SK-N-SH (cell line): ENCODE measurements at regions not wholly inside any gene's neighbourhood (a gene's known extent, or its start where the extent isn't known, plus 50 kb on each side); places are given as distances from the start of the nearest gene placed in this dataset.

Experiments
- CTCF ChIA-PET: fragments of 300-600, 350-600 bp; formaldehyde crosslinking; extraction: SDS; loops from one replicate; lab custom pipeline; 2021; lab: Yijun Ruan, JAX
- POLR2A ChIA-PET: fragments of 350-600 bp; sonication (Branson Sonifier 250); formaldehyde crosslinking; extraction: SDS; loops from one replicate; lab custom pipeline; 2020; ENCODE audit warnings: antibody characterized with exemption, inconsistent platforms; lab: Yijun Ruan, JAX
- DNase-seq: peaks from one replicate; pipeline ENCODE4 v3.0.0; 2012
- H2AFZ ChIP-seq: fragments of 200-600 bp; sonication (generic); 2 replicates; pipeline ENCODE4 v1.8.1; 2016; ENCODE audit warnings: antibody characterized with exemption, mild to moderate bottlenecking, low read depth
- H3F3A ChIP-seq: fragments of 200-600 bp; sonication (generic); replicated peaks from 2 replicates; pipeline ENCODE3; 2016; ENCODE audit warnings: antibody characterized with exemption, mild to moderate bottlenecking; ENCODE audit not compliant: insufficient read depth
- H3K27ac ChIP-seq, 2 experiments: fragments of 200-500 bp in 1 of 2; fragments of 200-600 bp in 1 of 2; sonication (Bioruptor generic) in 1 of 2; sonication (generic), shearing (Covaris generic) in 1 of 2; 2 replicates each; pipeline versions ENCODE4 v1.5.1 to v1.6.1; 2014 to 2016; ENCODE audit warnings: low read depth in 2 of 2, inconsistent platforms in 1 of 2, low read length in 1 of 2, mild to moderate bottlenecking in 1 of 2, mixed read lengths in 1 of 2
- H3K27me3 ChIP-seq: fragments of 200-600 bp; sonication (generic), shearing (Covaris generic); 2 replicates; pipeline ENCODE4 v1.6.1; 2016; ENCODE audit warnings: mixed run types; ENCODE audit not compliant: insufficient read depth
- H3K36me3 ChIP-seq, 2 experiments: fragments of 200-500 bp in 1 of 2; fragments of 200-600 bp in 1 of 2; sonication (Bioruptor generic) in 1 of 2; sonication (generic) in 1 of 2; replicated peaks in 1 of 2; 2 replicates each; pipeline versions ENCODE3 to v1.5.1; 2014 to 2016; ENCODE audit warnings: low read length in 1 of 2, mild to moderate bottlenecking in 1 of 2; ENCODE audit not compliant: insufficient read depth in 2 of 2, control insufficient read depth in 1 of 2
- H3K4me1 ChIP-seq, 2 experiments: fragments of 200-500 bp in 1 of 2; fragments of 200-600 bp in 1 of 2; sonication (Bioruptor generic) in 1 of 2; sonication (generic), shearing (Covaris generic) in 1 of 2; 2 replicates each; pipeline versions ENCODE4 v1.5.1 to v1.6.1; 2014 to 2016; ENCODE audit warnings: low read depth in 1 of 2, low read length in 1 of 2, mixed run types in 1 of 2; ENCODE audit not compliant: insufficient read depth in 2 of 2, control insufficient read depth in 1 of 2
- H3K4me2 ChIP-seq: fragments of 200-600 bp; sonication (generic), shearing (Covaris generic); 2 replicates; pipeline ENCODE4 v1.6.1; 2017; ENCODE audit warnings: mixed run types
- H3K4me3 ChIP-seq, 2 experiments: fragments of 200-500 bp in 1 of 2; fragments of 200-600 bp in 1 of 2; sonication (Bioruptor generic) in 1 of 2; sonication (generic), shearing (Covaris generic) in 1 of 2; 2 replicates each; pipeline versions ENCODE4 v1.5.1 to v1.8.1; 2014 to 2016; ENCODE audit warnings: low read depth in 2 of 2, inconsistent platforms in 1 of 2, low read length in 1 of 2, mild to moderate bottlenecking in 1 of 2, mixed read lengths in 1 of 2, moderate library complexity in 1 of 2
- H3K79me2 ChIP-seq: fragments of 200-600 bp; sonication (generic); 2 replicates; pipeline ENCODE4 v1.8.1; 2017; ENCODE audit warnings: mild to moderate bottlenecking; ENCODE audit not compliant: insufficient read depth
- H3K9ac ChIP-seq: fragments of 200-600 bp; sonication (generic); 2 replicates; pipeline ENCODE4 v1.6.1; 2017; ENCODE audit warnings: mixed run types
- H3K9me2 ChIP-seq: fragments of 200-600 bp; sonication (generic); 2 replicates; pipeline ENCODE4 v1.6.1; 2017; ENCODE audit warnings: mixed run types
- H3K9me3 ChIP-seq: fragments of 200-600 bp; sonication (generic); 2 replicates; pipeline ENCODE4 v1.6.1; 2017; ENCODE audit warnings: mixed run types, mild to moderate bottlenecking, moderate library complexity
- H4K20me1 ChIP-seq: fragments of 200-600 bp; sonication (generic); 2 replicates; pipeline ENCODE4 v1.6.1; 2017; ENCODE audit warnings: mild to moderate bottlenecking, mixed run types; ENCODE audit not compliant: insufficient read depth
- CTCF ChIP-seq: fragments of 200-600 bp; sonication (generic); IDR thresholded peaks from 2 replicates; pipeline ENCODE4 v1.6.1; 2017; ENCODE audit warnings: antibody characterized with exemption, mild to moderate bottlenecking, moderate library complexity
- EP300 ChIP-seq, 2 experiments: IDR thresholded peaks; 2 replicates each; pipeline versions ENCODE4 v1.4.0 to v1.6.1; 2012; ENCODE audit warnings: borderline replicate concordance in 1 of 2, low read depth in 1 of 2, low read length in 1 of 2
- FOSL2 ChIP-seq: IDR thresholded peaks from 2 replicates; pipeline ENCODE4 v1.4.0; 2012; ENCODE audit warnings: low read depth, mild to moderate bottlenecking, moderate library complexity, borderline replicate concordance
- FOXJ3 ChIP-seq: sonication (generic); formaldehyde crosslinking; IDR thresholded peaks from 2 replicates; pipeline ENCODE4 v1.5.1; 2020; ENCODE audit warnings: mild to moderate bottlenecking, missing genetic modification reagents
- FOXM1 ChIP-seq: IDR thresholded peaks from 2 replicates; pipeline ENCODE4 v1.4.0; 2012; ENCODE audit warnings: low read depth, mild to moderate bottlenecking
- GABPA ChIP-seq: IDR thresholded peaks from 2 replicates; pipeline ENCODE4 v1.4.0; 2012; ENCODE audit warnings: low read depth, mild to moderate bottlenecking
- JUND ChIP-seq: IDR thresholded peaks from 2 replicates; pipeline ENCODE4 v1.4.0; 2012
- MAX ChIP-seq: IDR thresholded peaks from 2 replicates; pipeline ENCODE4 v1.4.0; 2012; ENCODE audit warnings: low read depth
- MXI1 ChIP-seq: IDR thresholded peaks from 2 replicates; pipeline ENCODE4 v1.6.1; 2012; ENCODE audit warnings: mild to moderate bottlenecking, low read depth, low read length, improper control_type of control experiment
- PBX3 ChIP-seq: IDR thresholded peaks from 2 replicates; pipeline ENCODE4; 2012
- POLR2AphosphoS5 ChIP-seq: IDR thresholded peaks from 2 replicates; pipeline ENCODE4 v1.6.1; 2012; ENCODE audit warnings: low read depth, low read length
- RAD21 ChIP-seq: IDR thresholded peaks from 2 replicates; pipeline ENCODE4 v1.6.1; 2012; ENCODE audit warnings: mild to moderate bottlenecking, low read length
- RCOR1 ChIP-seq: fragments of 150-350 bp; IDR thresholded peaks from 2 replicates; pipeline ENCODE4 v1.6.1; 2017; ENCODE audit warnings: antibody characterized with exemption, low read length
- RFX5 ChIP-seq: IDR thresholded peaks from 2 replicates; pipeline ENCODE4 v1.6.1; 2012; ENCODE audit warnings: mild to moderate bottlenecking, improper control_type of control experiment, low read length
- RXRA ChIP-seq: IDR thresholded peaks from 2 replicates; pipeline ENCODE4 v1.4.0; 2012; ENCODE audit warnings: low read depth, mild to moderate bottlenecking, borderline replicate concordance
- SMC3 ChIP-seq: IDR thresholded peaks from 2 replicates; pipeline ENCODE4 v1.6.1; 2012; ENCODE audit warnings: low read depth, low read length, improper control_type of control experiment
- TAF1 ChIP-seq: IDR thresholded peaks from 2 replicates; pipeline ENCODE4 v1.6.1; 2012; ENCODE audit warnings: low read depth, mild to moderate bottlenecking, low read length, moderate library complexity, borderline replicate concordance
- TCF12 ChIP-seq: IDR thresholded peaks from 2 replicates; pipeline ENCODE4 v1.4.0; 2012
- TEAD4 ChIP-seq: IDR thresholded peaks from 2 replicates; pipeline ENCODE4 v1.4.0; 2012; ENCODE audit warnings: mild to moderate bottlenecking, borderline replicate concordance; ENCODE audit not compliant: insufficient read depth
- USF1 ChIP-seq: IDR thresholded peaks from 2 replicates; pipeline ENCODE4 v1.4.0; 2012; ENCODE audit warnings: low read depth, borderline replicate concordance
- USF2 ChIP-seq: fragments of 150-350 bp; IDR thresholded peaks from 2 replicates; pipeline ENCODE4 v1.6.1; 2017; ENCODE audit warnings: antibody characterized with exemption, low read length, low read depth, borderline replicate concordance
- ZBTB33 ChIP-seq: IDR thresholded peaks from 2 replicates; pipeline ENCODE4 v1.4.0; 2012; ENCODE audit warnings: low read depth, borderline replicate concordance
- WGBS: methylation state at CpG from one replicate; pipeline ENCODE4 v1.1.6; 2017; ENCODE audit warnings: low lambda C conversion rate; 5-methylcytosine and 5-hydroxymethylcytosine counted together

- TF ChIP-seq EP300 (IDR thresholded peaks at IDR 0.05; ENCODE audit: borderline replicate concordance in 1 of 2, low read depth in 1 of 2, low read length in 1 of 2) (no peak), MAX (no peak), TEAD4 (no peak), PBX3 (no peak)
- TF ChIP-seq, all 33 proteins: peak for 4
These were observed 1333.1 kb downstream of the EFNB2 start (continued) for GRCh38 chr13:105202354-105202753.

GRCh38 chr13:105201351-105201750 is 1334.1 kb downstream of the EFNB2 start:
- Histone ChIP-seq H3K36me3 (no peaks in the 10 kb centered on the region), H3K4me2 (no peak overlapping the region), H3K4me3 (no peak overlapping the region), H4K20me1 (no peaks in the 10 kb centered on the region), H2AFZ (no peak overlapping the region), H3K27ac (no peak overlapping the region), H3F3A (no peaks in the 10 kb centered on the region), H3K4me1 (no peaks in the 10 kb centered on the region; a peak in 1 of 4 replicates), H3K9me3 (no peaks in the 10 kb centered on the region), H3K9me2 (no peaks in the 10 kb centered on the region), H3K9ac (no peak overlapping the region), H3K27me3 (no peaks in the 10 kb centered on the region), H3K79me2 (no peaks in the 10 kb centered on the region)
- POLR2A ChIA-PET, result no interaction called here
- WGBS, result 55% methylated on average over 3 of the region's 3 CpGs
- TF ChIP-seq JUND (no peak), FOXJ3 (CRISPR knock-in tag) (no peak), FOXM1 (no peak), ZBTB33 (no peak), POLR2AphosphoS5 (no peak), RCOR1 (no peak)
- CTCF ChIA-PET, result no interaction called here
- no peak for DNase-seq

- Histone ChIP-seq H3K4me2 (no peak overlapping the region), H3K9ac (no peak overlapping the region), H4K20me1 (no peaks in the 10 kb centered on the region), H3K36me3 (no peaks in the 10 kb centered on the region), H3F3A (no peaks in the 10 kb centered on the region), H2AFZ (no peak overlapping the region), H3K9me2 (no peaks in the 10 kb centered on the region), H3K4me1 (no peaks in the 10 kb centered on the region; a peak in 1 of 4 replicates), H3K27ac (no peak overlapping the region), H3K9me3 (no peaks in the 10 kb centered on the region), H3K79me2 (no peaks in the 10 kb centered on the region), H3K4me3 (no peak overlapping the region), H3K27me3 (no peaks in the 10 kb centered on the region)
- POLR2A ChIA-PET, result no interaction called here
- 14% methylated on average over 4 of the region's 4 CpGs for WGBS
- no peak for DNase-seq
- CTCF ChIA-PET, result no interaction called here
- TF ChIP-seq USF1, result no peak
- no peak for TF ChIP-seq FOSL2
- no peak for TF ChIP-seq FOXJ3 (CRISPR knock-in tag)
- no peak for TF ChIP-seq CTCF
- TF ChIP-seq SMC3, result no peak
- no peak for TF ChIP-seq TEAD4
- no peak for TF ChIP-seq GABPA
- TF ChIP-seq RAD21, result no peak
- no peak for TF ChIP-seq POLR2AphosphoS5
- no peak for TF ChIP-seq RFX5
- no peak for TF ChIP-seq USF2
- no peak for TF ChIP-seq MXI1
- TF ChIP-seq TAF1, result no peak
- no peak for TF ChIP-seq TCF12
- TF ChIP-seq RXRA, result no peak
These were observed 1335.3 kb downstream of the EFNB2 start for GRCh38 chr13:105200181-105200580.
